GM18870 (cell line): ENCODE measurements at regions not wholly inside any gene's neighbourhood (a gene's known extent, or its start where the extent isn't known, plus 50 kb on each side); places are given as distances from the start of the nearest gene placed in this dataset.
"Not testable (repeated sequence)": the region's sequence is repeated elsewhere in the genome, so short reads cannot be mapped to it uniquely, and the experiment has no call there.

Experiments
- ATAC-seq: cut with Tn5 transposase; IDR thresholded peaks from one replicate; pipeline ENCODE4 v1.9.1; 2021; ENCODE audit warnings: moderate library complexity; ENCODE audit not compliant: unreplicated experiment

DNA sequence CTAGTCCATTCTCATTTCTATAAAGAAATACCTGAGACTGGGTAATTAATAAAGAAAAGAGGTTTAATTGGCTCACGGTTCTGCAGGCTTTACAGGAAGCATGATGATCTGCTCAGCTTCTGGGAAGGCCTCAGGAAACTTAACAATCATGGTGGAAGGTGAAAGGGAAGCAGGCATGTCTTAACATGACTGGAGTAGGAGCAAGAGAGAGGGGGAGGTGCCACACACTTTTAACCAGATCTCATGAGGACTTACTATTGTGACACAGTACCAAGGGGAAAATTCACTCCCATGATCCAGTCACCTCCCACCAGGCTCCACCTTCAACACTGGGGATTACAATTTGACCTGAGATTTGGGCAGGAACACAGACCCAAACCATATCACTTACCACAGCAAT is 310.1 kb downstream of the SH3GL2 start:
- ATAC-seq: not testable (repeated sequence)

DNA sequence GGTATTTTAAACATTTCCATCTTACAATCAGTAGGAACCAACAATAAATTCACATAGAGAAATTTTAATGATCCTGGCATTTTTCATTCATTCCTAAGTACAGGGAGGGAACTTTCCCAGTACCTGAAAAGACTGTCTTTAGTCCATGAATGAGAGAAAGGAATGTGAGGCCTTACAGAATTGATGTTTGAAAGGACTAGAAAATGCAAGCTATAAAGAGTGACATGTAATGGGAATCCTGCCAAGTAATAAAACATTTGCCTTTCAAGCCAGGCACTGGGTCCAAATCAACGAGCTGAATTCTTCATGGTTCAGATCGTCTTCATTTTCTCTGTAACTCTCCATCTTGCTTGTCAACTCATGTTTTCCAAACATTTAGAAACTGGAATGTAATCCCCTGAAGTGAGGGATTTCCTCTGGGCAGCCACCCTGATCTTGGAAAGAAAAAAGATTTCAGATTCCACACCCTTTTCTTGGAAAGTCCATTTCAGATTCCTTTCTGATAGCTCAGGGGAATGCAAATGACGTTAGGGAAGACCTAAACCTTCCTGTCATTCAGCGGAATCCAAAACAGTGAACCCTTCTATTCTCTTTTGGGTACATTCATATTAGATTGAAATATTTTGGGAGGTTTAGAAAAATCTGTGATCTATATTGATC is 315.8 kb downstream of the SH3GL2 start:
- ATAC-seq: no peak

DNA sequence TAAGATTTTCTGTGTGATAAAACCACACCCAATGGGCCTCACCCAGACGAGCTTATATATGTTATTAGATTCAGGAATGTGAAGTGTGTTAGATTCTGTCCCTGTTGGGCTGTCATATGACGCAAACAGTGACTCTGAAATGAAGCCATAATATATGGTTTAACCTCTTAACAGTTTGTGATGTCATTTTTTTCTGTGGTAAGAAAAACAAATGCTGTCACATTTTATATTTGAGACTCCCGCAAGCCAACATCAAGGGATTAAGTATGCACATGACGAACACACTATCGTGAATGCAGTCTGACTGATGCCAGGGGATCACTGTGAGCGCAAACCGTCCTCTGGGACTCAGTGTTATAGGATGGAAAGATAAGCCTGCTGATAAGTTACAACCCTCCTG is 321.7 kb downstream of the SH3GL2 start:
- ATAC-seq: no peak

DNA sequence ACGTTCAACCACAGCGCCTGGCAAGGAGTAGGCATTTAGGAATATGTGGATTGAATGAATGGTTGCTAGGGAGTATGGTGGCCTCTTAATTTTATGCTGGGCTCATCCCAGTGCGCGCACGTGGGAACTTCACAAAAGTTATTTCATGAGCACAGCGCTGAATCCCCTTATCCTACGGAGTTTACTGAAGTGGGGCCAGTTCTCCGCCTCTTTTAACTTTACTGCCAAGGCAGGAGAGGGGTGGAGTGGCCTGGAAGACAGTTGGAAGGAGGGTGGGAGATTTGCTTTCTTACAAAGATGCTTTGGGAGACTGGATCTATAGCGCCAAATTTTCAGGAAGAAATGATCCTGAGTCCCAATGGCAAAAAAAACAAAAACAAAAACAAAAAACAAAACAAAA is 326.5 kb downstream of the SH3GL2 start:
- no peak for ATAC-seq

DNA sequence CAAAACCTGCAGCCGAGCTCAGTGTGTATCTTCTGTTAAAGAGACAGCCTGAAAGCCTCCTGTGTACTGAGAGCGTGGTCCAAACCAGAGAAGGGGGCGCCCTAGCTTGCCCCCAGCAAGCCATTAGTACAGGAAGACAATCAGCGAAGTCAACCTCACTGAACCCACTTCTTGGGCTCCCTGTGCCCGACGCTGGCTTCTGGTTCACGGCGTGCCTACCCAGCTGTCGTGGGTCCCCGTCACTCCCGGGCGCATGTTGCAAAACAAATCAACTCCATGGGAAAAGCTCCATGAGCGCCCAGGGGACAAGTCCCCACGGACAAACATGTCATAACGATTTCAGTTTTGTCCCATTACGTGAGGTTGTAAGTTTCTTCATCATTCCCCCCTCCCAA is 326.9 kb downstream of the SH3GL2 start:
- no peak for ATAC-seq

DNA sequence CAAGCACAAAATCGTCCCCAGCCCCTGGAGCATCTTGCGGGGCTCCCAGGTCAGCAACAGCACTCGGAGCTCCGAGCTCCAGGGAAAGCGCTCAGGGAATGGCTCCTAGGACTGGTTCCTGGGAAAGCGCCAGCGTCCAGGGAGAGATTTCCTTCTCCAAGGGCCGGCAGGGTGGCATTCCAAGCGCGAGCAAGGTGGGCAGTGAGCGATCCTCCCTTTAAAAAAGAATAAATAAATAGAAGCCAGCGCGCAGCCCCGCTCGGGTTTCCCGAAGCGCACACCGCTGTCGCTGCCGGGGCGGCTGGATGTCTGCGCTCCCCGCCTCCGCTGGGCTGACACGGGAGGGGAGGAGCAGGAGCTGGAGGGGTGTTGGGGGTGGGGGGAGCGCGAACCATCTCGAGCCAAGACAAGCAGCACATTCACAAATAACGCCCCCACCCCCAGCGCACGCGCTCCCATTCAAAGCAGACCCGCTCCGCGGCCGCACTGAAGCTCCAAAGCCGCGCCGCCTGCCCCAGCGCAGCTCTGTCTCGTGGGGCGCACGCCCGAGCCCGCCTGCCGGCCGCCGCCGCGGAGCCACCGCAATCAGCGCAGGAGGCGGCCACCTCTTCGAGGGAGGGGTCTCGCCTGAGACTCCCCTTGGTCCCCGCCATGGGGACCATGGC is 327.4 kb downstream of the SH3GL2 start:
- ATAC-seq: no peak

DNA sequence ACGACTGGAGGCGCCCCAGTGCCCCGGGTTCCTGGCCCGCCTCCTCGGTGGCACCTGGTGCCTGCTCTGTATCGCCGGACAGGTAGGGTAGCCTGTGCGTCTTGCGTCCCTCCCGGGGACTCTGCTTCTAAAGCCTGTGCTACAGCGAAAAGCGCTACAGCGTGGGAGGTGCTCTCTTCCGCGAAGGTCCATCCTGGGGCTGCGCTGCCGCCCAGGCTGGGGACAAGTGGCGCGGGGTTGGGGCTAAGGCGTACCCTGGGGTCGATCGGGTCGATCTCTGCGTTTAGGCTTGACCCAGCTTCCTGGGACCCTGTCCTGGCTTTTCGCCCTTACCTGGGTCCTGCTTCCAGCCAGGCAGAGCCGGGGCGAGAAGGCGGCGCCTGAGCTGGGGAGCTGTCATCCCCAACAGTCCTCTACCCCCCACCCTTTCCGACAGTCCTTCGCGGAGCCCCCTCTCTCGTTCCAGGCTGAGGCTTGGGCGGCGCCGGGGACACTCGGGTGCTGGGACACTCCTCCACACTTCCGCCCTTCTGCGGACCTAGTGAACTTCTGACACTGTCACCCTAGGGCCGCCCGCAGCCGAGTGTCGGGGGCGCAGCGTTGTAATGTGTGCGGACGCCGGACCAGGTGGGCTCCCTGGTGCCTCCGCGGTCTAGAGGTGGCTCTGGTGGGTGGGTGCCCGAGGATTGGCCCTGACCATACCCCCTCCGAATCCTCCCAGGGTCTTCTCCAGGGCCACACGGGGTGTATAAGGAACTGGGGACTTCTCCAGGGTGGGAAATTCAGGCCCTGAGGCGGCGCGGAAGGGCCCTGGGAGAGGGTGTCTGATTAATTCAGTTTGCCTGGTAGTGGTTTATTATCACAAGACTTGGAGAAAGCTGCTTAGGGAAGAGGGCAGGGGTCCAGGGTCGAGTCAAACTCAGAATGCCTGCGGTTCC is 328.2 kb downstream of the SH3GL2 start:
- no peak for ATAC-seq

DNA sequence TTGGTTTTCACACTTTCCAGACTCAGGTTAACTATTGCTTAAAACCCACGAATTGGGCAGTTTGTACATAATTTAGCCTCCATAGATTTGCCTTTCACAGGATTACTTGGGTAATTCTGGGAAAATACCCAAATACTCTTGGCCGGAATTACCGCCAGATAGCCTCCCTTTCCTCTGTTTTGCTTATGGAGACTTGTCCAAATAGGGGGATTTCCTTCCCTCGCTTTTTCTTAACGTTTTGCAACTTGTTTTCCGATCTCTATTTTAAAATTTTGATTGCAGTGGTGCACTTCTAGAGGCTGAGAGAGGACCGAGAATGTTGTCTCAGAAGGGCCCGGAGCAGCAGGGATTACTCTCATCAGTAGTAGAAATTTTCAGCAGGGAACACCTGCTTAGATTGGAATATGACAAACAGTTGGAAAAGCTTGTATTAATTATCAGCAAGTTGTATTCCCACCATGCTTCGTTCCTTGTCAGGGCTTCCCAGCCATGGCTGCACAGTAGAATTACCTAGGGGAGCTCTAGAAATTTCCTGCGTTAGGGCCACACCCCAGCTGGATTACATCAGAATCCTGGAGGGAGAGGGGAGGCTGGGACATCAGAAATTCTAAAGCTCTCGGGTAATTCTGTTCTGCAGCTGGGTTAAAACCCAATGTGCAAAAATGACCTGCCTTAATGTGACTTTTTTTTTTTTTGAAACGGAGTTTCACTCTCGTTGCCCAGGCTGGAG is 329.1 kb downstream of the SH3GL2 start:
- ATAC-seq: no peak

DNA sequence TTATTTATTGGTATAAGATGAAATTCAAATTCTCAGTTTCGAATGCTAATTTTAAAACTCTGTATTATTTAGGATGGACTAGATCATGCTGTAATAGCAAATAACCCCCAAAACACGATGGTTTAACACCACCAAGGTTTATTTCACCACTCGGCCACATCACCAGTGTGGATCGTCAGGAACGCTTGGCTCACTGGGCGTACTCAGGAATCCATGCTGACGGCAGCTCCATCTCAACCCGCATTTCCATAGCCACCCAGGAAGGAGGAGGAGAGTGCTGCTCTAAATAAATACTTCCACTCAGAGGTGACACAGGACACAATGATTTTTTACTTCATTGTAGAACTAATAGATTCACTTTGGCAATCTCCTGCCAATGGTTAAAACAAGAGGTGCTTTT is 347.4 kb downstream of the SH3GL2 start:
- no peak for ATAC-seq

DNA sequence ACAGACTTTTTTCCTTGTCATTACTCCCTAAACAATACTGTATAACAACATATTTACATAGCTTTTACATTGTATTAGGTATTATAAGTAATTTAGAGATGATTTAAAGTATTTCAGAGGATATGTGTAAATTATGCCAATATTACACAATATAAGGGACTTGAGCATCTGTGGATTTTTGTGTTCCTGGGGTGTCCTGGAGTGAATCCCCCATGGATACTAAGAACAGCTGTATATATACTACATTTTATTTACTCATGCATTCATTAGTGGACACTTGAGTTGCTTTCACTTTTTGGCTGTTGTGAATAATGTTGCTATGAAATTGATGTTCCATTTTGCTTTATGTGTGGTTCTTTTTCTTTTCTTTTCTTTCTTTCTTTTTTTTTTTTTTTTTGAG is 348.8 kb downstream of the SH3GL2 start:
- no peak for ATAC-seq

DNA sequence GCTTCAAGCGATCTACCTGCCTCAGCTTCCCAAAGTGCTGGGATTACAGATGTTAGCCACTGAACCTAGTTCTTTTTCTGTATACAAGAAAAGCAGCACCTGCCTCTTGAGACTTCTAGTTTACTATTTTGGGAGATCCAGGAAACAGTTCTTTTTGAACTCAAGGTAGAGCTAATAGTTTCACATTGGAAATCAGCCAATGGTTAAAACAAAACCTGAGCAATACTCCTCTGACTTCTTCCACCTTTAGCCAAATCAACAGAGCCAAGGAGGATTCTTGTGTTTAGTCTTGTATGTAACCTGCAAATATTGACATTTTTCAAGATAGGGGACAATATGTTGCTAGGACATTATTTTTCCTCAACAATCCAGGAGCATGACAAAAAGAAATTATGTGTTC is 349.4 kb downstream of the SH3GL2 start:
- ATAC-seq: no peak

DNA sequence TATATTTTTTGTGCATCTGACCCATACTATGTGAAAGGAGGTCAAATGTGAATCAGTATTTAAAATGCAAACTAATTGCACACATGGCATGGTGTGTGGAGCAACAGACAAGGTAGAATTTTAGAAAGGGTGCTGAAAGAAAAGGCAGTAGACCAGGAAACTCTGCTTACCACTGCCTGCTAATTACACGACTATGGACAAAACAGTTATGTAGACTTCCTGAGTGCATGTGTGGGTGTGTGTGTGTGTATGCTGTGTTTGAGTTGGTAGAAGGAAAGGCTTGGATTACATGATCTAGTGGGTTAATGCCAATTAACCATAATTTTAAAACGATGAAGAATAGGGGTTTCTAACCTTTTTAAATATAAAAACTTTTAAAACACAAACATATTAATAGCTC is 349.9 kb downstream of the SH3GL2 start:
- no peak for ATAC-seq

DNA sequence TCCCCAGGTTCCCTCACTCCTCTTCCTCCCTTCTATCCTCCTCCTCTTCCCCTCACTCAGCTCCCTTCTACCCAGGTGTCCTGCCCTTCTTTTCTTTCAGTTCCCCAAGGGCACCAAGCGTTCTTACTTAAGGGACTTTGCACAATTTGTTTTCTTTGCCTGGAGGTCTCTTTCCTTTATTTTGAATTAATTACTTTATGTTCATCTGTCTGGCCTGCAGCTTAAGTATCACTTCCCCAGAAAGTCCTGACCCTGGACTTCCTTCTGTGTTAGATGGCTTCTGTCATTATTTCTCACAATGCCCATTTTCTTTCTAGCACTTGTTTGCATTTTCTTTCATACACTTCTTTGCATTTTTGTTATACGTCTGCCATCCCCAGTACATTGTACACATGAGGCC is 350.6 kb downstream of the SH3GL2 start:
- no peak for ATAC-seq

DNA sequence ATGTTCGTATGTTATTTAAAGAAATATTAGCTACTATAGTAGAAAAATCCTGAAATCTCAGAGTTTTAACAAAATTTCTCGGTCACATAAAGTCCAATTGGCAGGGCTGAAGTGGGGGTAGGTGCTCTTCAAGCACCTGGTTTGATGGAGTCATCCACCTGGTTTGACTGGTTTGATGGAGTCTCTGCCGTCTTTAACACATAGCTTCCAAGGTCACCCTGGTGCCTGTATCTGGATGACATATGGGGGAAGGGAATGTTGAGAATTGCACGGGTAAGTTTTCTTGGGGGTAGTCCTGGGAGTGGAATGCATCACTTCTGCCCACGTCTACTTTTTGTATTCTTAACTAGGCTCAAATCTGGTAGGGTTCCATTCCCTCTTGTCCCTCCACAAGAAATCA is 351.2 kb downstream of the SH3GL2 start:
- ATAC-seq: no peak

DNA sequence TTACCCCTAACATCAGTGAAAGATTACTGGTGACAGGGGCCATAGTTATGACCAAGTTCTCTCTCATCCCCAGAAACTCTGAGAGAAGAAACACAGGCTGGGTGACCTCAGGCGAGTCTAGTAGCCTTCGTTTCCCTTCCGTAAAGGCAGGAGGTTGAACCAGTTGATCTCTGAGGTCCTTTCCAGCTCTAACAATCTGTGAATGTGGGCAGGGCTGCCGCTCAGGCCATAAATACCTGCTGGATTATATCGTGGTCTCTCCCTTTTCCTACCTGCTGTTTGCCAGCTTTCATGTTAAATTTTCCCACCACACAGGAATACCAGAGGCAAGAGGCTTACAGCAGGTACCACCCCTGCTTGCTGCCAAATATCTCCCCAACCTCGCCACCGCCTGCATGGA is 357.5 kb downstream of the SH3GL2 start:
- no peak for ATAC-seq

DNA sequence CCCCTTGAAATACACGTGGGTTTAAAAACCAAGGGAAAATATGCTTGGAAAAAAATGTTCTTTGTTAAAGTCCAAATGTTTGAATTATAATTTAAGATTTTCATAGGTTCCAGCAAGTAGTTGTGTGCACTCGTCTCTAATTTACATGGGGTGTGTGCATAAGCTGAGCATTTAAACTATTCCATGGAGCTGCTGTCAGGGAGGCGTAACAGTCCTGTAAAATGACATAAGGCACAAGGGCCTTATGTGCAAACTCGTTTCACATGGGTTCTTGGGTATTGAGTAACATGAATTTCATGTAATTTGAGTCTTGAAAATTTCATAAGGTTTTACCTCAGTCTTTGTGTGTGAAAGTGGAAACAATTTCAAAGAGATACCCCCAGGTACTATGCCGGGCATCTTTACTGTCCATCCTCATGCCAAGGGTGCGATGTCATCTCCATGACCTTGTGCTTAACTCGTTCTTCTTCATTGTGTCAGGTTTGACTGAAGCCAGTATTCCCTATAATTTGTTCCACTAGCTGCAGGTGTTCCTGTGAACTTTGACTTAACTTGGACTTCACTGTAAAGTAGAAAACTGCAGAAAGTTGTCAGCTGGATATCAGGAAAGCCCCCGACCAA is 359.3 kb downstream of the SH3GL2 start:
- ATAC-seq: no peak

DNA sequence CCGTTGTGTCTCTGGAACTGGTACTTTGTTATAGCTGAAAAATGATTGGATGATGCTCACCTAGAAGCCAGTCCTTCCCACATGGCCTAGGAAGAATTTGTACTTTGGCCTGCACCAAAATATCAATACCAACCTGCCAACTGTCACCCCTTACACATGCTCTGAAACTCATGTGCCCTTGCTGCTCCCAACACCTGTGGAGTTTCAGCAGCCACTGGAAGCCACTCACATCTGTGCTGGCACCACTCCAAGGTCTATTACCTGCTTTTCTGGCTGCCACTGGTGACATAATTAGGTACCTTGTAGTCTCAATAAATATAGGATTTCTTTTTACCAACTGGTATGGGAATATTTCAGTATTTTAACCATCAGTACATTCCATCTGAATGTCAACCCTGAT is 363.6 kb downstream of the SH3GL2 start:
- ATAC-seq: no peak

DNA sequence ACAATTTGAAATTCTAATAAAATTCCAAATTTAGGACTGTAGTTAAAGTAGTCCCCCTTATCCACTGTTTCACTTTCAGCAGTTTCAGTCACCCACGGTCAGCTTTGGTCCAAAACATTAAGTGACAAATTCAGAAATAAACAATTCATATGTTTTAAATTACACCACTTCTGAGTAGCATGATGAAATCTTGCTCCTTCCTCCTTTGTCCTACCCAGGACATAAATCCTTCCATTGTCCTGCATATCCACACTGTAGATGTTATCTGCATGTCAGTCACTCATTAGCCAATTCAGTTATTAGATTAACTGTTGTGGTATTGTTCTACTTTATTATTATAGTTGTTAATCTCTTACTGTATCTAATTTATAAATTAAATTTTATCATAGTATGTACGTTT is 376.5 kb downstream of the SH3GL2 start:
- ATAC-seq: no peak

DNA sequence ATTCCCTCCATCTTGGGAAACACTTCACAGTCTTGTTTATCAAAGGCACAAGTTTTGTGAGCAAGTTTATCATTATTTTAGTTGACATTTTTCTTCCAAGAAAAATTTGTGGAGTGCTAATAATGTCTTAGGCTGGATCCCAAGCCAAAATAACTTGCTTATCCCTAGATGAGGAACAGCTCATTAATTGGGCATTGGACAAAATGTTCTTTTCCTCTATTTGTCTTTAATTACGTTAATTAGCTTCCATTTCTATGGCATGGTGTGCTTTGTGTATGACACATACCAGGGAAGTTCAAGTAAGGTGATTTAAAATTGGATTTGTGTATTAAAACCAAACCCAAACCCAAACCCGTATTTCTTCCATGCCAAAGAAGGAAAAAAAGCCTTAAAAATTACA is 379.5 kb downstream of the SH3GL2 start:
- no peak for ATAC-seq

DNA sequence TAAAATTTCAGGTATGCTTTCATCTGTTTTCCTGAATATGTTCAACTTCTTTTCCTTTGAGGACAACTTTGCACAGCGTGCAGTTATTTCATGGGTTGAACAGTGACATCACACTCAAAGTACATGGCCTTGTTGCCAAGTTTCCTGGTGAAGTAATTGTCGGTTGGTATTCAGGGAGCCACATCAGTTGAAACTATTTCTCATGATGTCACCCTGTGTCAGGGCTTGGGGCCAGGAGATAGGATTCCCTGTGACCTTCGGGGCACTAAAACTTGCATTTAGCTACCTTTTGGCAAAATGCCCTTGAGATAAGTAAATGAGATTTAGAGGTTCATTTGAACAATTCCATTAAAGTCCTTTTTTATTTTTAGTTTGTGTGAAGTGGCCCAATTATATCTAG is 383.9 kb downstream of the SH3GL2 start:
- ATAC-seq: no peak

DNA sequence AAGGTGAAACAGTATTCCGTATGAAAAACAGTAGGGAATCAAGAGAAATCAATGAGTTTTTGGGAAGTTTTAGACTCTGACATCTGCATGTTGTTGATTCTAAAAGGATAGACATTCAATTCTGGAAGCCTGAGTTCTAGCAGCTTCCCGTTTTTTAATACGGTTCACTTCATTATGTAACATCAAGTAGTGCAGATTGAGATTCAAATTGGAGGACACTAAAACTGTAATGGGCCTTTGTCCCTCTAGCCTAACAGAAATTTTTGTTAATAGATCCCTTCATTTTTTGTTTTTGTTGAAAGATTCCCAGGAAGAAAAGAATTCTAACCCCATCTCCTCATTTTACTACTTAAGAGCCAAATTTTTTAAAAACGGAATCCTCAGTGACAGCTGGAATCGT is 384.6 kb downstream of the SH3GL2 start:
- ATAC-seq: no peak
